NCI-H146 (cell line): ENCODE measurements at regions not wholly inside any gene's neighbourhood (a gene's known extent, or its start where the extent isn't known, plus 50 kb on each side); places are given as distances from the start of the nearest gene placed in this dataset.
A peak's percentile ranks its signal among the peaks of the same experiment; 100 is the strongest.

Experiments
- DNase-seq: peaks from one replicate; lab custom pipeline; 2025; lab: John Stamatoyannopoulos, UW

DNA sequence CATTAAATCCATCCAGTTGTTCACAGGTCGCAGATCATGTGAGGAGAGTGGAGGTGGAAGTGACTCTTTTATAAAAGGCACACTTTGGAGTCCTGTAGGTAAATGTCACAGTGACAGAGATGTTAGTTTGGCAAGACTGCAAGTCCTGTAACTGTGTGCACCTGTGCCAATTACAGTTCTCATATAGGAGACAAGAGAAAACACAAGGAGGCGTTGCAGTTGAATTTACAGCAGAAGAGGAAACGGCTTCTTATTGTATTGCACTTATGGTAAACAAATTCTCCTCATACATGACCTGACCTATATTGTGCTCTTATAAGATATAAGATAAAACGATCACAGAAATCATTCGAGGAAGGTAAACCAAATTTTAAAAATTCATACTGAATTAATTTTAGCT lies 732.8 kb upstream of the SLC10A2 start:
- peak; percentile 54 for DNase-seq

DNA sequence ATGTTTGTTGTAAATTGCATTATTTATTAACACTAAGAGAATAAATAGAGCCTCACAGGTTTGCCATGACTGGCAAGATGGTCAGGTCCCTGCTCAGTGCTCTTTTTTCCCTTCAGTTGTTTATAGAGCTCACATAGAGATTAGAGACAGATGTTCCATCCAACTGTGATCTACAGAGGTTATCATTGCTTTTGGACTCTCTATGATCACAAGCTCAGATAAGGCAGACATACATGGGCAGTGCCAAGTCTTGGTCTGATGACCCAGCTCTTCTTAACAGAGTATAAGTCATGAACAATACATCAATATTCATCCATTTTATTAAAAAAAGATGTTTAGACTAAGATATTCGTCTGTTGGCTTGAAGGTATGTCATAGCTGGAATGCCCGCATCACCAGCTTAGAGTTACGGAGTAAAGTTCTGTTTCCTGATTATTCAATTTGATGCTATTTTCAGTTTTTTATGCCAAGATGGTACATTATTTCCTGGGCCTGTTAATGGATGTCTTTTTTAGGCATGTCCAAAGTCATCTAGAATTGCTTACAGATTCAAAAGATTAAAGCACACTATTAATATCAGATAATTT lies 729.8 kb upstream of the SLC10A2 start:
- no peak for DNase-seq

DNA sequence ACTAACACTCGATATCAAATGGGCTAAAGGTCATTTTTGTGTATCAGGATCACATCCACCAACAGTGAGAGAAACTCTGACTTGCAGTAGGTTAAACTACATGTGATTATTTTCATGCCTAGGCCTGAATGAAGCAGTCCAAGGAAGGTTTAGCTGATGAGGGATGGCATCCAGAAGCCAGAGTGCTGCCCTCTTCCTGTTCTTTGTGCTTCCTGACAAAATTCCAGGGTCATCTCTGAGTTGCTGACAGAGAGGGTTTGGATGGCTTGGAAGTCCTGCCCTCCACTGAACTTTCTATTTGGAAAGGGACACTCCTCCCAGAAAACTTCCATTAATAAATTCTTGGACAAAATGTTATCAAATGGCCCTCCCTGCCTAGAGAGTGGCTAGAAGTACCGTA lies 728.3 kb upstream of the SLC10A2 start:
- DNase-seq: no peak

DNA sequence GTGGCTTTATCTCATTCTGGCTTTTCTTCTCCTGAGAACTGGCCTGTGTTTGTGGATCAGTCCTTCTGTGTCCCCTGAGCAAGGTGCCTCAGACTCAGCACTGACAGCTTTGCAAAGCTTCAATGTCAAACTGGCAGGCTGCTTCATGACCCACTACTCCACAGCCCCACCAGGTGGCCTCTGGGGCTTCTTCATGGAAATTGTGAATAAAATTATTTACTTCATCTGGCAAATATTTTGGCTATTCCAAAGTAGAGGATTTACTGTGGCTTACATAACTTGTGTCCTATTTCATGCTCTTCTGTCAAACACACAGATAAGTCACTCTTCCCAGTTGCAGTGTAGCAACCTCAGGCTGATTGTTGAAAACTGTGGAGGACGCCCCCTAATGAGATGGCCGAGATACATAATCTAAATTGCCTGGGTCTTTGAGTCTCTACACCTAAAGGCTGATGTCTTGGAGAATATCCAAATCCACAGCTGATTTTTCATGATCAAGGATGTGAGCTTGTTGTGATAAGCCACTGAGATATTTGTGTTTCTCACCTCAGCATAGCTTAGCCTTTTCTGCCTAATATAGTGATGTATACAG lies 721.9 kb upstream of the SLC10A2 start:
- DNase-seq: peak; percentile 61

DNA sequence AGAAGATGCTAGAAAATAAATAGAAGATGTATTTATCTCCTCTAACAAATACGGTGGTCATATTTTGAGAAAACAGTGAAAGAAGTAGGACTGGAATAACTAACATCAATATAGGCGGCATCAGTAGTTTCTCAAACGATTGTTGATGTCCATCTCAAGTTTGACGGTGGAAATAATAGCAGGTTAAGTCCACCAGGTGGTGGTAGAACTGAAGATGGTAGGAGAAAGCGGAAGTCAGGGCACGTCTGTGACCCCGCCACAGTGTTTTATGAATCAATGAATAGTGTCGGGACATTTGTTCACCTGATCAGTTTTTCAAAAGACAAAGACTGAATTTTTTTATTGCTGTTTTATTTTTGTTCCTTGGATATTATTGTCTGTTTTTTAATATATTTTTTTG lies 706.4 kb upstream of the SLC10A2 start:
- no peak for DNase-seq

DNA sequence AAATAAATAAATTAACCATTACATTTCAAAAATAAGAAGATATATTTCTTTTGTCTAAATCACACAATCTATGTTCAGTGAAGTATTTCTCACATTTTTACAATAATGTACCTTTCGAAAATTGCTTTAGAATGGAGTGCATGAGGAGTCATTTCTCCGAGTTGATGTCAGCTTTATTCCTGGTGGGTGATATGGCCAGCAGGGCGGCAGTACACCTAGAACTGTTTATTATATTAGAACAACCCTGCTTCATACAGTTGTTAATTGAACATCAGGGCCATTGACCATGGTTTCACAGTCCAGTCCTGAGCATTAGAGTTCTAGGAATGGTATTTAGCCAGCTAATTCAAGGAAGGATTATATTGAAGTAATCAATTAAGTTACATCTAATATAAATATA lies 696.3 kb upstream of the SLC10A2 start:
- DNase-seq: no peak

DNA sequence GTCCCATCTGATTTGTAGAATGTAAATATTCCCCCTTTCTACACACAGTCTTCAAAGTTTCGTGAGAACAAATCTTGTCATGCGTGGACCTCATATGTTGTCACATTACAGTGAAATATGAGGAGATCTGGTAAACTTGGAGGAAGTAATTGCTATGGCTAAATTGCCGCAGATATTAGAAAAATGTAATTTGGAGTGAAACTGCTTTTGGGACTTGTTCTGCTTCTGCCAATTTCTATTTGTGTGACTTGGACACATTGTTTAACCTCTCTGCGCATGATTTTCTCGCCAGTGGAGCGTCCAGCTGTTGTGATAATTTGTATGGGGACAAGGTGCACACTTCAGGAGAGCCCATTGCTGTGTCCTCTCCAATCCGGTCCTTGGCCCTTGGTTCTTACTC lies 693.1 kb upstream of the SLC10A2 start:
- no peak for DNase-seq

DNA sequence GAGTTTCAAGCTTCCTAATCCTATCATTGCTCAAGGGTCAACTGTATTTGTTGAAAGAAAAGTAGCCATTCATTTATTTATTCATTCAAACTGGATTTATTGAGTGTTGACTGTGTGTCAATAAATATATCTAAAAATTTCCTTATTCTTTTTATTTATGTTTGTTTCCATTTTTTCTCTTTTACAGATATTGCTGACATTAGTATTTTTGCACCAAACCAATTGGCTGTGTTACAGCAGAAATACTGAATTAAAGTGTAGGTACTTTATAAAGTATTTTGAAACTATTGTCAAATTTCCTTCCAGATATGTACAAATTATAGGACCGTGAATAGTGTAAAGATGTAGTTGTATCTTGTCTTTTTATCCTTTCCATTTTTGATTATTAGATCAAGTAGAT lies 692.0 kb upstream of the SLC10A2 start:
- DNase-seq: no peak

DNA sequence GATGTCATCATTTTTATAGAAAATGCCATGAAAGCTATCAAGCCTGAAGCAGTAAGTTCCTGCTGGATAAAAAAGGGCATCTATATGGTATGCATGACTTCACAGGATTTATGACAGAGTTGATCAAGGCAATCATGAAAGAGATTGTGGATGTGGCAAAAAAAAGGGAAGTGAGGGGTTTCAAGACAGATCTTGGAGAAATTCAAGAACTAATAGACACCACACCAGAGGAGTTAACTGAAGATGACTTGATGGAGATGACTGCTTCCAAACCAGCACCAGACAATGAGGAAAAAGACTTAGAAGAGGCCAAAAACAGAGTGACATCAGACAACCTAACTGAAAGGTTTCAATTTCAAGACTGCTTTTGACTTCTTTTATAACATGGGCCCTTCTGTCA lies 691.1 kb upstream of the SLC10A2 start:
- DNase-seq: no peak

DNA sequence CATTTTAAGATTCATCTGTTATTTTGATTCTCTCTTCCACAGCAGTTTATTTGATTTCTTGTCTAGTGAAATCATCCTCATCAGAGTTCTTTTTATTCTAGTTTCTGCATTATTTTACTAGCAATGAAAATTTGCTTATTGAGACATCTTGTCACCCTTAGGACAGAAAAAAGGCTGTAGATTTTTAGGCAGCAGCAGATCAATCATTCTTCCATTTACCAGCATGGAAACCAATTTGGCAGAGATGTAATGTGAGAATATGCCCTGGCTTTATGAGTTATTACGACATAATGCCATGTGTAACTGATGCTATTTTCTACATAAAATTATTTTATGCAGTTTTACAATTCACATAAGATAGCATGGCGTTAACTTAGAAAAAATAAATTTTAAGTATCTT lies 688.6 kb upstream of the SLC10A2 start:
- no peak for DNase-seq

DNA sequence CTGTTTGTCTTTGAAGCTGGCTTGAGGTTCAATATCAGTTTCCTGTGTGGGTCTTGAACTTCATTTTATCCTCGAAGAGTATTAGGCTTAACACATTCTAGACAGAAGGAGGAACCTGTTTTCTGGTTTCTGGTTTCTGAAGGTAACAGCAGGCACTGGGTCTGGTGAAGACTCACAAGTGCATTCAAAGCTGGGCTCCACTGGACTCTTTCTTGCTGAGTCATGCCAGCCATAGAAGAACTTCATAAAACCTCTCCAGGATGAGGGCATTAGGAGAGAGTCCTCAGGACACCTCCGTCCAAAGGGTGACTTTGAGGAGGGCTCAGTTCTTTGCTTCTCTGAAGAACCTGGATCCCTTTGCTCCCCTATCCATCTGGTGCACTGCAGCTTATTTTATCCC lies 668.6 kb upstream of the SLC10A2 start:
- DNase-seq: no peak

DNA sequence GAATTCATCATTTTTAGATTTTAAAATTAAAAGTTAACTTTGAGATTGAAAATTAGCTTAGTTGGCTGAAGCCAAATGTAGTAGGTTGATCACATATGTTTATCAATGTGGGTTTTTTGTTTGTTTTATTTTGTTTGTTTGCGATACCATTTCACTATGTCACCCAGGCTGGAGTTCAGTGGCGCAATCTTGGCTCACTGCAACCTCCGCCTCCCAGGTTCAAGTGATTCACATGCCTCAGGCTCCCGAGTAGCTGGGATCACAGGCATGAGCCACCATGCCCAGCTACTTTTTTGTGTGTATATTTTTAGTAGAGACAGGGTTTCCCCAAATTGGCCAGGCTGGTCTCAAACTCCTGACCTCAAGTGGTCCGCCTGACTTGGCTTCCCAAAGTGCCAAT lies 665.7 kb upstream of the SLC10A2 start:
- no peak for DNase-seq

DNA sequence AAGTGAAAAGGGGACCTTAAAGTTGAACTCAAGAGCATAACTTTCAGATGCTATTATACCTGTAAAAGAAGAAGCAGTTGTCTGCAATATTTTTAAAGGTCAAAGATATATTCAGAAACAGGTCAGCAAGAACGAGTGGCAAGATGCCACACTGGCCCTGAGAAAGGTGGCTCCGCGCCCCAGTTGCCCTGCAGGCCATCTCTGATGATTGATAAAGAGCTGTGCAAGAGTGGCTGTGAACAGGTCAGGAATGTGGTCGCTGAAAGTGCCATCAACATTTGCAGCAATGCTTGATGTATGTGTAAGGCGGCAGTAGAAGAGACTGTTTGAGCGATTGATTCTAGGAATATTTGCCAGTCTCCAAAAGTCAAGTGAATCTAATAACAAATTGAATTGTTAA lies 664.2 kb upstream of the SLC10A2 start:
- no peak for DNase-seq

DNA sequence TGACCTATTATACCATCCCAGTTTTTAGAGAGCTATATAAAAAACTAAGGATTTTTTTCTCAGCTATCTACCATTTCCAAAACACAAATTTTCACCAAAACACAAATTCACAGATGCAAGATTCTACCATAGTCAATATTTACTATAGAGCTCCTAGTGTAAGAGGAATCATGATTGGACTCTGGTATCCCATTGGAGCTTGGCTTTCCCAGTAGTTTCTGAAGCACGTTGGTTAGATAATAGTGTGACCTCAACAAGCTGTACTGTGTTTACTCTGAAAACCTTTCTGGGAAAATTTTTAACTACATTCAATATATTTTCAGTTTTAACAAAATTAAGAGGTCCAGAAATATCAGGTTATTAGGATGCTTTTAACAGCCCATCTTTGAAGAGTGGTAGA lies 660.6 kb upstream of the SLC10A2 start:
- DNase-seq: no peak

DNA sequence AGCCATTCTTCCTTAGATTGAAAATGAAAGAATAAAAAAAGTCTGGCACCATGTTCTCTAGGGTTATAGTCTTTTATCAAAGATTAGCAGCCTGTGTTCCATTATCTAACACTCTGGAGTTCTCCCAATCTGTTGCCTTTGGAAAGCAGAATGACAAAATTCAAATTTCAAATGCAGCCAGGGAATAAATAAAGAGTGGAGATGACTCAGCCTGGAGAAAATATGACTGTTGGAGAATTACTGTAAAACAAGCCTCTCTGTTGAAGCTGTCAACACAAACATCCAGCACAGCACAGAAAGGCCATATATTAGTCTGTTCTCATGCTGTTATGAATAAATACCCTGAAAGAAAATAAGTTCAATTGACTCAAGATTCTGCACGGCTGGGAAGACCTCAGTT lies 650.5 kb upstream of the SLC10A2 start:
- DNase-seq: no peak

DNA sequence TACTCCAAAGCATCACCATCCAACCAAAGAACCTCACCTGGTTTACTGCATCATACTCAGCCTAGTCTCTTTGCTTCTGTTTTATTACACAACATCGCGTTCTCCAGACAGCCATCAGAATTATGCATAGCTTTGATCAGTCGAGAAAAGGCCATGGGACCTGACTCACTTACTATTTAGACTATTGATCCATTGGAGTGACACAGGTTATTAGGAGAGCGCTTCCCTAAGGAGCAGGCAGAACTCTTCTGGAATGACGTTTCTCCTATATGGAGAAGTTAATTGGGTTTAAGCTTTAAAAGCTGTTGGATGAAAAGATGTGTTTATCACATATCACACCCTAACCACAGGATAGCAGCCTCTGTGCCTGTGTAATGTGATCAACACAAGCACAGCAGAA lies 649.1 kb upstream of the SLC10A2 start:
- no peak for DNase-seq

DNA sequence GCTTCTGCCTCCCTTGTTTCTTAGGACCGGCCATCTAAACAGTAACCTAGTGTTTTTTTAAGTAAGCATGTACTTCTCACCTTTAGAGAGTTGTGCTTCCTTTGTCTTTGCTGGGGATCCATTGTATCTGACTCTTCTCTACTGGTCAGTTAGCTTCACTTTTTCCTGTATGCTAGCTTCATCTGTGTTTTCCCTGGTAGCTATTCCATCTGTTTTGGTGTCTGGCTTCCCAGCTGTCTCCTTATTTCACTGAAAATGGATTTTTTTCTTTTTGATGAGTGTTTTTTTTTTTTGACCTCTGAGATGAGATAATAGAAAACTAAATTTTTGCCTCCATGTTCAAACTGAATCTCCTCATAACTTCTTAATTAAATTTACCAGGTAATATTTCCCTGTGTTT lies 637.0 kb upstream of the SLC10A2 start:
- no peak for DNase-seq

DNA sequence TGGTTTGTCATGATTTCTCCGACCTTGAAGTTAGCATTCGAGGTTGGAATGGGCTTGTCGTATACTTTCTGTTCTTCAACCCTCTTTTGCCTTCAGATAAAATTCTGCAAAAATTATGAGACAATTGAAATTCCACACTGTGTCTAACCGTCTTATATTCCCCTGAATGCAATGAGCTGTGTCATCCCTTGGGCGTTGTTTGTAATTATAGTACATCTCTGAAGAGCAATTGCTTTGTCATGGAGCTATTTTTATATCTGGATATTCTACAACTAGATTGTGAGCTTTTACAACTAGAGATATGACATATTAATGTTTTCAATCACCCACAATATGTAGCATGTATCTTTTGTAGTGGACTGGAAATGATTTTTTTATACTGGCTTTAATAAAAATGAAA lies 631.8 kb upstream of the SLC10A2 start:
- no peak for DNase-seq

DNA sequence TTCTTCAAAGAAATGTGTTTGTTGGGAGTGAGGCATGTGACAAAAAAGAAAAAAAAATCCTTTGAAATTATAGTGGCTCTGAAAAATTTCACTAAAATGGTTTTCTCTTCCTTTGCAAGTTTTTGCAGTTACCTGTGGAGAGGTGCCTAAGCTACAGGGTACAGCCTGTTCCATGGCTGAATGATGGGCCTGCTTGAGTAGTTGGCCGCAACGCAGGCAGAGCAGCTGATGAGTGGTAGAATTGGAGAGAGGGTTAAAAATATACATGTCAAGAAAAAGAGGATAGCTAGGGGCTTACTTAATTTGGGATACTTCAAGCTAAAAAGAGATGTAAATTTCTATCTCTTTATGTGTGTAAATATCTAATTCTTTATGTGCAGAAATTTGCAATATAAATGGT lies 629.1 kb upstream of the SLC10A2 start:
- DNase-seq: no peak

DNA sequence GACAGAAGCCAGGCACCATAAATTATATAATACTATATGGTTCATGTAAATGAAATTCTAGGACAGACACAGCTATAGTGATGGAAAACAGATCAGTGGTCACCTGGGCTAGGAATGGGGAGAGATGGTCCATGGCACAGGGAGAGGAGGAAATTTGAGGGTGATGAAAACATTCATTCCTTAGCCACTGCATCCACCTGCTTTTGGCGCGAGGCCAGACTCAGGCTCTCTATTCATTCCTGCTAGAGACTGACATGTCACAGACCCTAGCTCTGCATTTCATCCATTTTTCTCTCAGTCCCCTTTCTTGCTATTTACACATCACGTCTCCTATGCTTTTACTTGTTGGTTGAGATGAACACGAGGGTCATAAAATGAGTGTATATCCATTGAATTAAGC lies 628.3 kb upstream of the SLC10A2 start:
- DNase-seq: peak; percentile 37

DNA sequence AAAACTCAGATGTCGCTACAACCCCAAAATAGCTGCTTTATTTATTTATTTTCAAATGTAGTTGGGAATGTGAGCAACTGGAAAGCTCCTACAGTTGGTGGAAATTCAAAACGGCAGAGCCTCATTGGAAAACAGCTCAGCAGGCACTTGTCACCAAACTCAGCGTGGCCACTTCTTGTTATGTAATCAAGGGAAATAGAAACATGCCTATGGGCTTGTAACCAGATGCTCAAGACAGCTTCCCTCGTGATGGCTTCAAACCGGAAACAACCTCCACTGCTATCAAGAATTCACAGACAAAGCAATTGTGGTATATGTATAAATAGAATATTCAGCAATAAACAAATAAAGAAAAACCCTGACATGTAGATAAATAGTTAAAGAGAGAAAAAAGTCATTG lies 627.8 kb upstream of the SLC10A2 start:
- peak; percentile 80 for DNase-seq

DNA sequence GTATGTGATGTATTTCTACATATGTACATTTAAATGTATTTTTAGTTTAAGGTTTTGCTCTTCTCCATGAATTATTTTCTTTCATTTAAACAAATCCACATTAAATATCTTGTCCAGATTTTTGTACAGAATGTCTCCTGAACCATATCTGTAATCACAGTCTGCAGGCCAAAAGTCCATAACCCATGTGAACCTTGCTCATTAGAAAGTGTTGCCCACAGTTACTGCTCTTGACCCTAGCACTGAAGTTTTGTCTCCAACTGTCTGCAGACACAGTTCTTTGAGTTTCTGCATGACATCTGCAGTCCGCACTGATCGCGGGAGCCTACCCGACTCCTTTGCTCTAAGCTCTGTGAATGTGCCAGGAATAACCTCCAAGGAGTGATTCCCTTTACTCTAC lies 626.2 kb upstream of the SLC10A2 start:
- no peak for DNase-seq

DNA sequence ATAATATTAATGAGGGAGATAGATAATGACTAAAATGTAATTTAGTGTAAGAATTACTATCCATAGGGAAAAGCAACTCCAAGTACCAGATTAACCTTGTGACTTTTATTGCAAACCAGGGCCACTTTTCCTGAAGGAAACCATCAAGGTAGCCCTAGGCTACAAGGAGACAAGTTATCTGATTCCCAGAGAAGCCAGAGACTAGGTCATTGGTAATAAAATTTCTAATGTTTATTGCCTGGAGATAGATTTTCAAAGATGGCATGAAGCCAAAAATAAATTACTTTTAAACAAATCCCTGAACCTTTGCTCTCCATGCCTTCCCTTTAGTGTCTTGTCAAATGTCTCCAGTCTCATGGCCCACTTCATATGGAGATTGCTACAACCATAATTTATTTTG lies 610.1 kb upstream of the SLC10A2 start:
- peak; percentile 13 for DNase-seq

DNA sequence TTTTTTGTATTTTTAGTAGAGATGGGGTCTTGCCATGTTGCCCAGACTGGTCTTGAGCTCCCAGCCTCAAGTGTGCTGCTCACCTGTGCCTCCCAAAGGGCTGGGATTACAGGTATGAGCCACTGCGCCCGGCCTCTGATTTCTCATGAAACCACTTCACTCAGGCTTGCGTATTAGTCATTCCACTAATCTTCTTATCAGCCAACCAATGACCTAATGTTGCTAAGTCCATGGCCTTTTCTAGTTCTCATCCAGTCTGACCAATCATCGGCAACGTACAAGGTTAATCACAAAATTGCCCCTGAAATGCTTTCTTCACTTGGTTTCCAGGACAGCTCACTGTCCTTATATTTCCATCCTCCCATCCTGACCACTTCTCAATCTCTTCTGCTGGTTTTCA lies 605.3 kb upstream of the SLC10A2 start:
- no peak for DNase-seq

DNA sequence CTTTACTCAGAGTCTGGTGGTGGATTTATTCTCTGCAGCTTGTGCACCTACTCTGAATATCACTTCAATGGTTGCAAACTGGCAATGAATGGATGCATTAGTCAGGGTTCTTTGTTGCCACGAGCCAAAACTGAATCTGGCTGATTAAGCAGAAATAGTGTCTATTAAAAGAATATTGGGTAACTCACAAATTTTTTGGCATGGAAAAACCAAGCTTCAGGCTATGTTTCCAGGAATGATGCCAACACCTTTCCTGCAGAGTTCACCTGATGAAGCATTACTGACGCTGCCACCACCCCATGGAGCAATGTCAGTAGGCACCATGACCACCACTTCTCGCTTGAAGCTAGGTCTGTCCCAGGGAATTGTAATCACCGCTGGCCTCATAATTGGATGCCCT lies 597.8 kb upstream of the SLC10A2 start:
- no peak for DNase-seq
